Middle frontal gyrus (tissue), 1 donor: ENCODE measurements at regions not wholly inside any gene's neighbourhood (a gene's known extent, or its start where the extent isn't known, plus 50 kb on each side); places are given as distances from the start of the nearest gene placed in this dataset.

ENCODE experiments used
- DNase-seq: peaks from one replicate; pipeline ENCODE4 v3.0.0-alpha.2; 2015; ENCODE audit warnings: low spot score; ENCODE audit errors: extremely low spot score

GRCh38 chr11:88448131-88448670 lies 110.7 kb upstream of the CTSC start:
- DNase-seq = no peak

GRCh38 chr11:88447281-88447680 lies 109.7 kb upstream of the CTSC start:
- DNase-seq = no peak

- DNase-seq = no peak
Observed at GRCh38 chr11:88439356-88439755, 101.8 kb upstream of the CTSC start.

GRCh38 chr11:88438721-88439120 lies 101.2 kb upstream of the CTSC start:
- DNase-seq = no peak

- DNase-seq = no peak
Observed at GRCh38 chr11:88435415-88435814, 97.9 kb upstream of the CTSC start.

GRCh38 chr11:88434333-88434976 lies 96.9 kb upstream of the CTSC start:
- DNase-seq = no peak

- DNase-seq = no peak
Observed at GRCh38 chr11:88433536-88434230, 96.1 kb upstream of the CTSC start.

- no peak for DNase-seq
Observed at GRCh38 chr11:88431675-88432341, 94.3 kb upstream of the CTSC start.

- no peak for DNase-seq
Observed at GRCh38 chr11:88428959-88429358, 91.4 kb upstream of the CTSC start.

GRCh38 chr11:88427719-88428118 lies 90.2 kb upstream of the CTSC start:
- no peak for DNase-seq

GRCh38 chr11:88424881-88425280 lies 87.3 kb upstream of the CTSC start:
- no peak for DNase-seq

- peak; percentile 49 for DNase-seq
Observed at GRCh38 chr11:88421530-88421929, 84.0 kb upstream of the CTSC start.

GRCh38 chr11:88420165-88420791 lies 82.7 kb upstream of the CTSC start:
- no peak for DNase-seq

GRCh38 chr11:88418508-88418907 lies 81.0 kb upstream of the CTSC start:
- DNase-seq = no peak

GRCh38 chr11:88415495-88415894 lies 78.0 kb upstream of the CTSC start:
- DNase-seq = no peak

GRCh38 chr11:88414981-88415413 lies 77.5 kb upstream of the CTSC start:
- no peak for DNase-seq

- DNase-seq = no peak
Observed at GRCh38 chr11:88414385-88414861, 76.9 kb upstream of the CTSC start.

GRCh38 chr11:88411265-88411664 lies 73.7 kb upstream of the CTSC start:
- DNase-seq = no peak

- DNase-seq = no peak
Observed at GRCh38 chr11:88410656-88411055, 73.1 kb upstream of the CTSC start.

- no peak for DNase-seq
Observed at GRCh38 chr11:88410056-88410455, 72.5 kb upstream of the CTSC start.

- DNase-seq = no peak
Observed at GRCh38 chr11:88406876-88407275, 69.3 kb upstream of the CTSC start.

- no peak for DNase-seq
Observed at GRCh38 chr11:88405853-88406252, 68.3 kb upstream of the CTSC start.
